Body of pancreas (tissue), 4 donors: ENCODE measurements at regions not wholly inside any gene's neighbourhood (a gene's known extent, or its start where the extent isn't known, plus 50 kb on each side); places are given as distances from the start of the nearest gene placed in this dataset.

Experiments
- POLR2A ChIP-seq, 3 donors: fragments of 450-650 bp; IDR thresholded peaks; one replicate each; pipeline ENCODE4 v1.6.1; 2016; ENCODE audit warnings: antibody characterized with exemption in 3 of 3, mild to moderate bottlenecking in 2 of 3
- TF ChIP-seq, protein P1 (sequence below), 7 experiments: fragments of 450-650 bp in 4 of 7; fragments of 200-600 bp in 3 of 7; sonication (generic) in 3 of 7; IDR thresholded peaks; one replicate each; pipeline ENCODE4 v1.5.1; 2016 to 2019; ENCODE audit warnings: antibody characterized with exemption in 7 of 7

- TF ChIP-seq, protein P1, sequence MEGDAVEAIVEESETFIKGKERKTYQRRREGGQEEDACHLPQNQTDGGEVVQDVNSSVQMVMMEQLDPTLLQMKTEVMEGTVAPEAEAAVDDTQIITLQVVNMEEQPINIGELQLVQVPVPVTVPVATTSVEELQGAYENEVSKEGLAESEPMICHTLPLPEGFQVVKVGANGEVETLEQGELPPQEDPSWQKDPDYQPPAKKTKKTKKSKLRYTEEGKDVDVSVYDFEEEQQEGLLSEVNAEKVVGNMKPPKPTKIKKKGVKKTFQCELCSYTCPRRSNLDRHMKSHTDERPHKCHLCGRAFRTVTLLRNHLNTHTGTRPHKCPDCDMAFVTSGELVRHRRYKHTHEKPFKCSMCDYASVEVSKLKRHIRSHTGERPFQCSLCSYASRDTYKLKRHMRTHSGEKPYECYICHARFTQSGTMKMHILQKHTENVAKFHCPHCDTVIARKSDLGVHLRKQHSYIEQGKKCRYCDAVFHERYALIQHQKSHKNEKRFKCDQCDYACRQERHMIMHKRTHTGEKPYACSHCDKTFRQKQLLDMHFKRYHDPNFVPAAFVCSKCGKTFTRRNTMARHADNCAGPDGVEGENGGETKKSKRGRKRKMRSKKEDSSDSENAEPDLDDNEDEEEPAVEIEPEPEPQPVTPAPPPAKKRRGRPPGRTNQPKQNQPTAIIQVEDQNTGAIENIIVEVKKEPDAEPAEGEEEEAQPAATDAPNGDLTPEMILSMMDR (IDR thresholded peaks at IDR 0.05), result no peak
- no peak for TF ChIP-seq POLR2A (IDR thresholded peaks at IDR 0.05)
Observed at GRCh38 chr12:124242529-124243065, 52.3 kb upstream of the RFLNA start.
